Liver (tissue), 3 donors: ENCODE measurements at regions not wholly inside any gene's neighbourhood (a gene's known extent, or its start where the extent isn't known, plus 50 kb on each side); places are given as distances from the start of the nearest gene placed in this dataset.

Experiments used
- EGR1 ChIP-seq, 2 donors: IDR thresholded peaks; 2 replicates each; pipeline ENCODE4 v1.6.1; 2016 to 2018; ENCODE audit warnings: antibody characterized with exemption in 2 of 2, low read depth in 2 of 2
- GABPA ChIP-seq, 2 donors: IDR thresholded peaks in 1 of 2; conservative IDR thresholded peaks in 1 of 2; 2 replicates each; pipeline ENCODE4 v1.6.1; 2016; ENCODE audit warnings: antibody characterized with exemption in 2 of 2, mild to moderate bottlenecking in 1 of 2, moderate library complexity in 1 of 2
- JUND ChIP-seq, 2 donors: IDR thresholded peaks; 2 replicates each; pipeline ENCODE4 v1.6.1; 2016; ENCODE audit warnings: antibody characterized with exemption in 2 of 2
- RXRA ChIP-seq, 2 donors: IDR thresholded peaks; 2 replicates each; pipeline ENCODE4 v1.6.1; 2017 to 2018; ENCODE audit warnings: antibody characterized with exemption in 2 of 2, mild to moderate bottlenecking in 1 of 2
- SP1 ChIP-seq: IDR thresholded peaks from 2 replicates; pipeline ENCODE4 v1.6.1; 2018; ENCODE audit warnings: antibody characterized with exemption, mild to moderate bottlenecking
- YY1 ChIP-seq: IDR thresholded peaks from 2 replicates; pipeline ENCODE4 v1.6.1; 2016; ENCODE audit warnings: antibody characterized with exemption, mild to moderate bottlenecking
- TF ChIP-seq, protein P1 (sequence below): fragments of 150-350 bp; IDR thresholded peaks from 2 replicates; pipeline ENCODE4 v1.5.1; 2017; ENCODE audit warnings: improper control_type of control experiment, low read depth, low read length; ENCODE audit not compliant: missing input control
- TF ChIP-seq, protein P2 (sequence below): IDR thresholded peaks from 2 replicates; pipeline ENCODE4 v1.6.1; 2016; ENCODE audit warnings: antibody characterized with exemption
- TF ChIP-seq, protein P3 (sequence below): IDR thresholded peaks from 2 replicates; pipeline ENCODE4 v1.6.1; 2016; ENCODE audit warnings: antibody characterized with exemption, mild to moderate bottlenecking
- TF ChIP-seq, protein P4 (sequence below): IDR thresholded peaks from 2 replicates; pipeline ENCODE4 v1.6.1; 2016; ENCODE audit warnings: antibody characterized with exemption
- donor health status: healthy.
- donor health status: healthy.

DNA sequence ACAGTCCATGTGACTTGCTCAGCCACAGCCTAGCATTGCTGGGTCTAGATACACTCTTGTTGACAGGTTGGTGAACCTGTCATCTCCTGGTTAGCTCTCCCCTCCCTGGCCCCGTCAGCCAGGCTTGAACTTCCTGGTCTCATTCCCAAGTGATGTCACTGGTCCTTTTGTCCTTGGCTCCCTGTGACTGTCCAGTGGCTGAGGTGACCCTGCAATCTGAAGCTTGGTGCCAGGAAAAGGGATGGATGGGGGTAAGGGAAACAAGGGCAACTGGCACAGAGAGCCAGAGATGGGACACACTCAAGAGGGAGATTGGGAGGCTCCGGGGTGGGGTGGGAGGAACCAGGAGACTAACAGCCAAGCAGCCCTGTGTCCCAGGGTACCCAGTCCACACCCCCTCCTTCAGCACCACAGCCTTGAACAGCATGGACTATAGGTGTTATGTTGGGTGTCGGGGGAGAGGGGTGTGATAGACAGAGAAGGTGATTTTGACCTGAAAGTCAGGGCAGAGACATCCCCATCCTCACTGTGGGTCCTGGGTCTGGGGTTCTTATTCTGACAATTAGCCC lies 63.8 kb upstream of the THY1 start:
- TF ChIP-seq SP1 (no peak), GABPA (IDR thresholded peaks at IDR 0.05 in 1 of 2, conservative IDR thresholded peaks at IDR 0.05 in 1 of 2) (no peak), EGR1 (IDR thresholded peaks at IDR 0.05; ENCODE audit: low read depth in 2 of 2) (no peak), RXRA (IDR thresholded peaks at IDR 0.05) (no peak), JUND (IDR thresholded peaks at IDR 0.05) (no peak), YY1 (no peak)
- TF ChIP-seq, protein P1, sequence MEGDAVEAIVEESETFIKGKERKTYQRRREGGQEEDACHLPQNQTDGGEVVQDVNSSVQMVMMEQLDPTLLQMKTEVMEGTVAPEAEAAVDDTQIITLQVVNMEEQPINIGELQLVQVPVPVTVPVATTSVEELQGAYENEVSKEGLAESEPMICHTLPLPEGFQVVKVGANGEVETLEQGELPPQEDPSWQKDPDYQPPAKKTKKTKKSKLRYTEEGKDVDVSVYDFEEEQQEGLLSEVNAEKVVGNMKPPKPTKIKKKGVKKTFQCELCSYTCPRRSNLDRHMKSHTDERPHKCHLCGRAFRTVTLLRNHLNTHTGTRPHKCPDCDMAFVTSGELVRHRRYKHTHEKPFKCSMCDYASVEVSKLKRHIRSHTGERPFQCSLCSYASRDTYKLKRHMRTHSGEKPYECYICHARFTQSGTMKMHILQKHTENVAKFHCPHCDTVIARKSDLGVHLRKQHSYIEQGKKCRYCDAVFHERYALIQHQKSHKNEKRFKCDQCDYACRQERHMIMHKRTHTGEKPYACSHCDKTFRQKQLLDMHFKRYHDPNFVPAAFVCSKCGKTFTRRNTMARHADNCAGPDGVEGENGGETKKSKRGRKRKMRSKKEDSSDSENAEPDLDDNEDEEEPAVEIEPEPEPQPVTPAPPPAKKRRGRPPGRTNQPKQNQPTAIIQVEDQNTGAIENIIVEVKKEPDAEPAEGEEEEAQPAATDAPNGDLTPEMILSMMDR: no peak
- TF ChIP-seq, protein P2, sequence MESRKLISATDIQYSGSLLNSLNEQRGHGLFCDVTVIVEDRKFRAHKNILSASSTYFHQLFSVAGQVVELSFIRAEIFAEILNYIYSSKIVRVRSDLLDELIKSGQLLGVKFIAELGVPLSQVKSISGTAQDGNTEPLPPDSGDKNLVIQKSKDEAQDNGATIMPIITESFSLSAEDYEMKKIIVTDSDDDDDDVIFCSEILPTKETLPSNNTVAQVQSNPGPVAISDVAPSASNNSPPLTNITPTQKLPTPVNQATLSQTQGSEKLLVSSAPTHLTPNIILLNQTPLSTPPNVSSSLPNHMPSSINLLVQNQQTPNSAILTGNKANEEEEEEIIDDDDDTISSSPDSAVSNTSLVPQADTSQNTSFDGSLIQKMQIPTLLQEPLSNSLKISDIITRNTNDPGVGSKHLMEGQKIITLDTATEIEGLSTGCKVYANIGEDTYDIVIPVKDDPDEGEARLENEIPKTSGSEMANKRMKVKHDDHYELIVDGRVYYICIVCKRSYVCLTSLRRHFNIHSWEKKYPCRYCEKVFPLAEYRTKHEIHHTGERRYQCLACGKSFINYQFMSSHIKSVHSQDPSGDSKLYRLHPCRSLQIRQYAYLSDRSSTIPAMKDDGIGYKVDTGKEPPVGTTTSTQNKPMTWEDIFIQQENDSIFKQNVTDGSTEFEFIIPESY: no peak
- TF ChIP-seq, protein P3, sequence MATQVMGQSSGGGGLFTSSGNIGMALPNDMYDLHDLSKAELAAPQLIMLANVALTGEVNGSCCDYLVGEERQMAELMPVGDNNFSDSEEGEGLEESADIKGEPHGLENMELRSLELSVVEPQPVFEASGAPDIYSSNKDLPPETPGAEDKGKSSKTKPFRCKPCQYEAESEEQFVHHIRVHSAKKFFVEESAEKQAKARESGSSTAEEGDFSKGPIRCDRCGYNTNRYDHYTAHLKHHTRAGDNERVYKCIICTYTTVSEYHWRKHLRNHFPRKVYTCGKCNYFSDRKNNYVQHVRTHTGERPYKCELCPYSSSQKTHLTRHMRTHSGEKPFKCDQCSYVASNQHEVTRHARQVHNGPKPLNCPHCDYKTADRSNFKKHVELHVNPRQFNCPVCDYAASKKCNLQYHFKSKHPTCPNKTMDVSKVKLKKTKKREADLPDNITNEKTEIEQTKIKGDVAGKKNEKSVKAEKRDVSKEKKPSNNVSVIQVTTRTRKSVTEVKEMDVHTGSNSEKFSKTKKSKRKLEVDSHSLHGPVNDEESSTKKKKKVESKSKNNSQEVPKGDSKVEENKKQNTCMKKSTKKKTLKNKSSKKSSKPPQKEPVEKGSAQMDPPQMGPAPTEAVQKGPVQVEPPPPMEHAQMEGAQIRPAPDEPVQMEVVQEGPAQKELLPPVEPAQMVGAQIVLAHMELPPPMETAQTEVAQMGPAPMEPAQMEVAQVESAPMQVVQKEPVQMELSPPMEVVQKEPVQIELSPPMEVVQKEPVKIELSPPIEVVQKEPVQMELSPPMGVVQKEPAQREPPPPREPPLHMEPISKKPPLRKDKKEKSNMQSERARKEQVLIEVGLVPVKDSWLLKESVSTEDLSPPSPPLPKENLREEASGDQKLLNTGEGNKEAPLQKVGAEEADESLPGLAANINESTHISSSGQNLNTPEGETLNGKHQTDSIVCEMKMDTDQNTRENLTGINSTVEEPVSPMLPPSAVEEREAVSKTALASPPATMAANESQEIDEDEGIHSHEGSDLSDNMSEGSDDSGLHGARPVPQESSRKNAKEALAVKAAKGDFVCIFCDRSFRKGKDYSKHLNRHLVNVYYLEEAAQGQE: no peak
- TF ChIP-seq, protein P4, sequence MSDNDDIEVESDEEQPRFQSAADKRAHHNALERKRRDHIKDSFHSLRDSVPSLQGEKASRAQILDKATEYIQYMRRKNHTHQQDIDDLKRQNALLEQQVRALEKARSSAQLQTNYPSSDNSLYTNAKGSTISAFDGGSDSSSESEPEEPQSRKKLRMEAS: no peak
